ENCODE measurements at regions not wholly inside any gene's neighbourhood (a gene's known extent, or its start where the extent isn't known, plus 50 kb on each side); places are given as distances from the start of the nearest gene placed in this dataset.
"Not testable (repeated sequence)": the region's sequence is repeated elsewhere in the genome, so short reads cannot be mapped to it uniquely, and the experiment has no call there.

- not testable (repeated sequence) for DNase-seq (ENCODE audit: extremely low read depth in 1 of 11, low read depth in 9 of 11, low spot score in 4 of 11)
Observed at GRCh38 chr9:22508354-22508753, 61.7 kb downstream of the DMRTA1 start.

GRCh38 chr9:22508790-22509189 lies 62.2 kb downstream of the DMRTA1 start:
- no peak for DNase-seq (ENCODE audit: extremely low read depth in 1 of 11, low read depth in 9 of 11, low spot score in 4 of 11)

- no peak for DNase-seq (ENCODE audit: extremely low read depth in 1 of 11, low read depth in 9 of 11, low spot score in 4 of 11)
Observed at GRCh38 chr9:22512495-22512894, 65.9 kb downstream of the DMRTA1 start.

GRCh38 chr9:22514871-22515270 lies 68.2 kb downstream of the DMRTA1 start:
- DNase-seq (ENCODE audit: extremely low read depth in 1 of 11, low read depth in 9 of 11, low spot score in 4 of 11): no peak

- no peak for DNase-seq (ENCODE audit: extremely low read depth in 1 of 11, low read depth in 9 of 11, low spot score in 4 of 11)
Observed at GRCh38 chr9:22522206-22522740, 75.6 kb downstream of the DMRTA1 start.

- DNase-seq (ENCODE audit: extremely low read depth in 1 of 11, low read depth in 9 of 11, low spot score in 4 of 11): no peak
Observed at GRCh38 chr9:22528485-22528884, 81.9 kb downstream of the DMRTA1 start.

GRCh38 chr9:22529426-22530199 lies 83.0 kb downstream of the DMRTA1 start:
- no peak for DNase-seq (ENCODE audit: extremely low read depth in 1 of 11, low read depth in 9 of 11, low spot score in 4 of 11)

- no peak for DNase-seq (ENCODE audit: extremely low read depth in 1 of 11, low read depth in 9 of 11, low spot score in 4 of 11)
Observed at GRCh38 chr9:22535780-22536179, 89.2 kb downstream of the DMRTA1 start.

- no peak for DNase-seq (ENCODE audit: extremely low read depth in 1 of 11, low read depth in 9 of 11, low spot score in 4 of 11)
Observed at GRCh38 chr9:22537721-22538120, 91.1 kb downstream of the DMRTA1 start.

- DNase-seq (ENCODE audit: extremely low read depth in 1 of 11, low read depth in 9 of 11, low spot score in 4 of 11): no peak
Observed at GRCh38 chr9:22548625-22549024, 102.0 kb downstream of the DMRTA1 start.

GRCh38 chr9:22574740-22575139 lies 128.1 kb downstream of the DMRTA1 start:
- no peak for DNase-seq (ENCODE audit: extremely low read depth in 1 of 11, low read depth in 9 of 11, low spot score in 4 of 11)

- no peak for DNase-seq (ENCODE audit: extremely low read depth in 1 of 11, low read depth in 9 of 11, low spot score in 4 of 11)
Observed at GRCh38 chr9:22580788-22581187, 134.2 kb downstream of the DMRTA1 start.

GRCh38 chr9:22582221-22582620 lies 135.6 kb downstream of the DMRTA1 start:
- no peak for DNase-seq (ENCODE audit: extremely low read depth in 1 of 11, low read depth in 9 of 11, low spot score in 4 of 11)

GRCh38 chr9:22588918-22589317 lies 142.3 kb downstream of the DMRTA1 start:
- DNase-seq (ENCODE audit: extremely low read depth in 1 of 11, low read depth in 9 of 11, low spot score in 4 of 11): no peak

GRCh38 chr9:22590336-22591033 lies 143.9 kb downstream of the DMRTA1 start:
- no peak for DNase-seq (ENCODE audit: extremely low read depth in 1 of 11, low read depth in 9 of 11, low spot score in 4 of 11)

GRCh38 chr9:22595805-22596204 lies 149.2 kb downstream of the DMRTA1 start:
- DNase-seq (ENCODE audit: extremely low read depth in 1 of 11, low read depth in 9 of 11, low spot score in 4 of 11): no peak

GRCh38 chr9:22617156-22617555 lies 170.5 kb downstream of the DMRTA1 start:
- DNase-seq (ENCODE audit: extremely low read depth in 1 of 11, low read depth in 9 of 11, low spot score in 4 of 11): no peak

- DNase-seq (ENCODE audit: extremely low read depth in 1 of 11, low read depth in 9 of 11, low spot score in 4 of 11): no peak
Observed at GRCh38 chr9:22622815-22623214, 176.2 kb downstream of the DMRTA1 start.

GRCh38 chr9:22623236-22623635 lies 176.6 kb downstream of the DMRTA1 start:
- DNase-seq (ENCODE audit: extremely low read depth in 1 of 11, low read depth in 9 of 11, low spot score in 4 of 11): no peak

GRCh38 chr9:22625540-22625939 lies 178.9 kb downstream of the DMRTA1 start:
- DNase-seq (ENCODE audit: extremely low read depth in 1 of 11, low read depth in 9 of 11, low spot score in 4 of 11): no peak
